ENCODE measurements at regions not wholly inside any gene's neighbourhood (a gene's known extent, or its start where the extent isn't known, plus 50 kb on each side); places are given as distances from the start of the nearest gene placed in this dataset.

- Histone ChIP-seq H3K4me2 (ENCODE audit: low read length) (no peak overlapping the region), H3K4me3 (replicated peaks in 1 of 2; ENCODE audit: low read depth in 1 of 2, low read length in 2 of 2) (no peak overlapping the region), H3K9ac (ENCODE audit: low read length) (no peak overlapping the region), H3K27me3 (ENCODE audit: insufficient read depth, low read length) (no peaks in the 10 kb centered on the region), H3K79me2 (ENCODE audit: insufficient read depth, low read length) (no peaks in the 10 kb centered on the region), H3K9me2 (ENCODE audit: insufficient read depth) (no peaks in the 10 kb centered on the region), H3K4me1 (ENCODE audit: control insufficient read depth in 1 of 2, insufficient read depth in 2 of 2, low read length in 2 of 2) (no peaks in the 10 kb centered on the region), H3K27ac (ENCODE audit: low read depth, low read length) (no peak overlapping the region), H3K9me3 (ENCODE audit: control insufficient read depth in 1 of 2, insufficient read depth in 1 of 2, low read depth in 1 of 2, low read length in 2 of 2) (no peaks in the 10 kb centered on the region), H3K36me3 (ENCODE audit: control insufficient read depth in 1 of 2, insufficient read depth in 2 of 2, low read length in 2 of 2) (no peaks in the 10 kb centered on the region), H2AFZ (ENCODE audit: low read depth, low read length, poor library complexity, severe bottlenecking) (peak overlapping the region; percentile 51), H4K20me1 (ENCODE audit: insufficient read depth) (no peaks in the 10 kb centered on the region)
- intact Hi-C loops (cut with micrococcal nuclease): no loop called here
- ATAC-seq (no peak), DNase-seq (ENCODE audit: low read depth, low spot score) (no peak)
- TF ChIP-seq ELF1 (IDR thresholded peaks at IDR 0.05; ENCODE audit: borderline replicate concordance, low read depth) (no peak), ZFX (IDR thresholded peaks at IDR 0.05) (no peak), ATF3 (IDR thresholded peaks at IDR 0.05) (no peak), EZH2 (IDR thresholded peaks at IDR 0.05) (no peak), RAD21 (IDR thresholded peaks at IDR 0.05; ENCODE audit: low read depth) (no peak), CTCF (IDR thresholded peaks at IDR 0.05 in 2 of 3, conservative IDR thresholded peaks at IDR 0.05 in 1 of 3; ENCODE audit: borderline replicate concordance in 1 of 3, insufficient read depth in 1 of 3, low read depth in 2 of 3, low read length in 2 of 3) (no peak), ZBTB33 (IDR thresholded peaks at IDR 0.05; ENCODE audit: extremely low read depth, insufficient replicate concordance, low read length) (no peak), CEBPB (IDR thresholded peaks at IDR 0.05; ENCODE audit: low read depth) (no peak), SP1 (IDR thresholded peaks at IDR 0.05; ENCODE audit: low read depth) (no peak), EGR1 (IDR thresholded peaks at IDR 0.05; ENCODE audit: low read depth) (no peak), SRF (IDR thresholded peaks at IDR 0.05; ENCODE audit: low read depth) (no peak), POLR2AphosphoS5 (IDR thresholded peaks at IDR 0.05; ENCODE audit: low read depth, low read length) (no peak), POLR2A (IDR thresholded peaks at IDR 0.05; ENCODE audit: borderline replicate concordance, extremely low read depth, insufficient read depth, insufficient read length) (no peak), YY1 (IDR thresholded peaks at IDR 0.05; ENCODE audit: extremely low read depth, insufficient replicate concordance, low read depth, low read length) (no peak), ZNF274 (IDR thresholded peaks at IDR 0.05; ENCODE audit: low read depth, low read length) (no peak), TCF7L2 (IDR thresholded peaks at IDR 0.05; ENCODE audit: borderline replicate concordance, extremely low read depth, insufficient read depth, insufficient read length) (no peak), CBX3 (IDR thresholded peaks at IDR 0.05; ENCODE audit: low read depth) (no peak), EZH2phosphoT487 (IDR thresholded peaks at IDR 0.05; ENCODE audit: borderline replicate concordance) (no peak)
- POLR2A ChIA-PET: no interaction called here
- RAD21 ChIA-PET (ENCODE audit: low non-redundant PET in 1 of 2, low total read pairs in 2 of 2, uncharacterized antibody in 2 of 2, unreplicated experiment in 2 of 2): no interaction called here
- BruUV-seq (replicated peaks): no TSS peak
- CTCF ChIA-PET: no interaction called here
Observed at GRCh38 chr5:105907016-105907415, 1763.7 kb downstream of the EFNA5 start.

Data from HCT116 (cell line).